ENCODE measurements at regions not wholly inside any gene's neighbourhood (a gene's known extent, or its start where the extent isn't known, plus 50 kb on each side); places are given as distances from the start of the nearest gene placed in this dataset.

- intact Hi-C loops (cut with DNase I; ENCODE audit: low total_unique reads), result no loop called here
- TF ChIP-seq POLR2AphosphoS5 (IDR thresholded peaks at IDR 0.05) (no peak), CTCF (IDR thresholded peaks at IDR 0.05) (no peak), POLR2A (IDR thresholded peaks at IDR 0.05) (no peak)
- Histone ChIP-seq H3K4me3 (no peak overlapping the region), H3K4me1 (peaks cover 0 to 4% of the 10 kb centered on the region in 2 donors), H3K9me3 (no peaks in the 10 kb centered on the region), H3K27ac (peak overlapping the region; percentile 78 to 82), H3K36me3 (no peaks in the 10 kb centered on the region), H3K27me3 (no peaks in the 10 kb centered on the region)
- peak in 1 of 2 donors; percentile 23 for DNase-seq (ENCODE audit: low spot score in 2 of 2)
Measured at GRCh38 chr2:62577994-62578781, 72.2 kb upstream of the TMEM17 start.

- Histone ChIP-seq H3K4me1 (peaks cover 0 to 4% of the 10 kb centered on the region in 2 donors), H3K4me3 (no peak overlapping the region), H3K36me3 (no peaks in the 10 kb centered on the region), H3K27me3 (no peaks in the 10 kb centered on the region), H3K27ac (peak overlapping the region in 1 of 2 donors; percentile 42), H3K9me3 (no peaks in the 10 kb centered on the region)
- TF ChIP-seq POLR2A (IDR thresholded peaks at IDR 0.05) (no peak), CTCF (IDR thresholded peaks at IDR 0.05) (no peak), POLR2AphosphoS5 (IDR thresholded peaks at IDR 0.05) (no peak)
- intact Hi-C loops (cut with DNase I; ENCODE audit: low total_unique reads), result no loop called here
- DNase-seq (ENCODE audit: low spot score in 2 of 2), result no peak
Measured at GRCh38 chr2:62576276-62576939, 70.4 kb upstream of the TMEM17 start.

GRCh38 chr2:62573936-62574335 lies 67.9 kb upstream of the TMEM17 start:
- no peak overlapping the region for H3K4me3 ChIP-seq
- H3K4me1 ChIP-seq, result peaks cover 0 to 4% of the 10 kb centered on the region in 2 donors
- H3K9me3 ChIP-seq, result no peaks in the 10 kb centered on the region
- TF ChIP-seq CTCF (IDR thresholded peaks at IDR 0.05), result no peak
- no peak for TF ChIP-seq POLR2AphosphoS5 (IDR thresholded peaks at IDR 0.05)
- no peak for TF ChIP-seq POLR2A (IDR thresholded peaks at IDR 0.05)
- intact Hi-C loops (cut with DNase I; ENCODE audit: low total_unique reads), result no loop called here
- no peaks in the 10 kb centered on the region for H3K36me3 ChIP-seq
- no peak for DNase-seq (ENCODE audit: low spot score in 2 of 2)
- H3K27ac ChIP-seq, result peak overlapping the region in 1 of 2 donors; percentile 10
- no peaks in the 10 kb centered on the region for H3K27me3 ChIP-seq

- intact Hi-C loops (cut with DNase I; ENCODE audit: low total_unique reads), result no loop called here
- H3K4me1 ChIP-seq, result no peaks in the 10 kb centered on the region
- no peak for TF ChIP-seq CTCF (IDR thresholded peaks at IDR 0.05)
- no peak for TF ChIP-seq POLR2A (IDR thresholded peaks at IDR 0.05)
- TF ChIP-seq POLR2AphosphoS5 (IDR thresholded peaks at IDR 0.05), result no peak
- H3K27ac ChIP-seq, result no peak overlapping the region
- no peak for DNase-seq (ENCODE audit: low spot score in 2 of 2)
- H3K36me3 ChIP-seq, result no peaks in the 10 kb centered on the region
- H3K4me3 ChIP-seq, result no peak overlapping the region
- no peaks in the 10 kb centered on the region for H3K9me3 ChIP-seq
- H3K27me3 ChIP-seq, result no peaks in the 10 kb centered on the region
Measured at GRCh38 chr2:62573137-62573731, 67.2 kb upstream of the TMEM17 start.
